ENCODE measurements at regions not wholly inside any gene's neighbourhood (a gene's known extent, or its start where the extent isn't known, plus 50 kb on each side); places are given as distances from the start of the nearest gene placed in this dataset.
"Not testable (repeated sequence)": the region's sequence is repeated elsewhere in the genome, so short reads cannot be mapped to it uniquely, and the experiment has no call there.

GRCh38 chr10:55224007-55224781 lies 423.2 kb upstream of the PCDH15 start:
- no peak for DNase-seq

GRCh38 chr10:55223352-55223751 lies 422.3 kb upstream of the PCDH15 start:
- DNase-seq = no peak

GRCh38 chr10:55220975-55221374 lies 419.9 kb upstream of the PCDH15 start:
- DNase-seq = no peak

- DNase-seq = no peak
These were observed 414.7 kb upstream of the PCDH15 start for GRCh38 chr10:55215699-55216098.

GRCh38 chr10:55214608-55215007 lies 413.6 kb upstream of the PCDH15 start:
- DNase-seq = no peak

- DNase-seq = no peak
These were observed 411.0 kb upstream of the PCDH15 start for GRCh38 chr10:55212051-55212450.

GRCh38 chr10:55203874-55204273 lies 402.8 kb upstream of the PCDH15 start:
- no peak for DNase-seq

GRCh38 chr10:55203319-55203718 lies 402.3 kb upstream of the PCDH15 start:
- no peak for DNase-seq

GRCh38 chr10:55200020-55200419 lies 399.0 kb upstream of the PCDH15 start:
- DNase-seq = no peak

GRCh38 chr10:55191236-55191860 lies 390.3 kb upstream of the PCDH15 start:
- no peak for DNase-seq

- no peak for DNase-seq
These were observed 383.0 kb upstream of the PCDH15 start for GRCh38 chr10:55183993-55184392.

GRCh38 chr10:55180357-55180756 lies 379.3 kb upstream of the PCDH15 start:
- DNase-seq = no peak

- DNase-seq = no peak
These were observed 373.4 kb upstream of the PCDH15 start for GRCh38 chr10:55174419-55174818.

- DNase-seq = no peak
These were observed 368.5 kb upstream of the PCDH15 start for GRCh38 chr10:55169493-55169892.

- DNase-seq = no peak
These were observed 367.3 kb upstream of the PCDH15 start for GRCh38 chr10:55168343-55168742.

GRCh38 chr10:55163388-55163979 lies 362.5 kb upstream of the PCDH15 start:
- DNase-seq = no peak

GRCh38 chr10:55162321-55162720 lies 361.3 kb upstream of the PCDH15 start:
- DNase-seq = not testable (repeated sequence)

- no peak for DNase-seq
These were observed 359.7 kb upstream of the PCDH15 start for GRCh38 chr10:55160655-55161283.

GRCh38 chr10:55158633-55159032 lies 357.6 kb upstream of the PCDH15 start:
- no peak for DNase-seq

- no peak for DNase-seq
These were observed 345.0 kb upstream of the PCDH15 start for GRCh38 chr10:55146032-55146431.

GRCh38 chr10:55144001-55144400 lies 343.0 kb upstream of the PCDH15 start:
- no peak for DNase-seq

GRCh38 chr10:55141892-55142291 lies 340.9 kb upstream of the PCDH15 start:
- DNase-seq = no peak

- DNase-seq = no peak
These were observed 336.0 kb upstream of the PCDH15 start for GRCh38 chr10:55137063-55137462.

GRCh38 chr10:55104738-55105137 lies 303.7 kb upstream of the PCDH15 start:
- no peak for DNase-seq

Data from midbrain (tissue), 1 donor.